Astrocyte (in vitro differentiated cells and primary cell): ENCODE measurements at regions not wholly inside any gene's neighbourhood (a gene's known extent, or its start where the extent isn't known, plus 50 kb on each side); places are given as distances from the start of the nearest gene placed in this dataset.

Source experiments
- DNase-seq: peaks from one replicate; pipeline ENCODE4 v3.0.0-alpha.2; 2010; ENCODE audit warnings: low read depth
- FAIRE-seq: peaks from 2 replicates; lab custom pipeline; 2011; peaks lifted over from hg19 to GRCh38; lab: Jason Lieb, UNC
- H2AFZ ChIP-seq: 2 replicates; pipeline ENCODE4 v1.6.0; 2012; ENCODE audit warnings: low read depth, low read length, inconsistent platforms
- H3K27ac ChIP-seq: 2 replicates; pipeline ENCODE4 v1.5.1; 2011; ENCODE audit warnings: low read depth, low read length, inconsistent platforms
- H3K27me3 ChIP-seq: 2 replicates; pipeline ENCODE4 v1.6.0; 2011; ENCODE audit warnings: low read length, inconsistent platforms; ENCODE audit not compliant: insufficient read depth
- H3K36me3 ChIP-seq: 2 replicates; pipeline ENCODE4 v1.5.1; 2011; ENCODE audit warnings: low read length, inconsistent platforms; ENCODE audit not compliant: insufficient read depth
- H3K4me1 ChIP-seq: 2 replicates; pipeline ENCODE4 v1.5.1; 2011; ENCODE audit warnings: low read length, inconsistent platforms; ENCODE audit not compliant: insufficient read depth
- H3K4me2 ChIP-seq: 2 replicates; pipeline ENCODE4 v1.6.0; 2012; ENCODE audit warnings: low read length, inconsistent platforms
- H3K4me3 ChIP-seq: 2 replicates; pipeline ENCODE4 v1.5.1; 2011; ENCODE audit warnings: low read depth, mild to moderate bottlenecking, low read length, inconsistent platforms; ENCODE audit not compliant: insufficient read depth
- H3K79me2 ChIP-seq: 2 replicates; pipeline ENCODE4 v1.6.0; 2012; ENCODE audit warnings: mild to moderate bottlenecking, low read length, inconsistent platforms; ENCODE audit not compliant: insufficient read depth
- H3K9ac ChIP-seq: 2 replicates; pipeline ENCODE4 v1.6.0; 2012; ENCODE audit warnings: mild to moderate bottlenecking, low read length, inconsistent platforms
- H3K9me3 ChIP-seq: 2 replicates; pipeline ENCODE4 v1.5.1; 2012; ENCODE audit warnings: low read depth, mild to moderate bottlenecking, low read length, inconsistent platforms; ENCODE audit not compliant: insufficient read depth
- H4K20me1 ChIP-seq: 2 replicates; pipeline ENCODE4 v1.6.0; 2012; ENCODE audit warnings: low read length, inconsistent platforms; ENCODE audit not compliant: insufficient read depth
- H3K27ac Mint-ChIP-seq: one replicate; pipeline ENCODE4 v1.8.0; 2021; ENCODE audit warnings: mild to moderate bottlenecking, mixed read lengths; ENCODE audit not compliant: unreplicated experiment
- H3K27me3 Mint-ChIP-seq: one replicate; pipeline ENCODE4 v1.8.0; 2021; ENCODE audit warnings: low read depth, mixed read lengths; ENCODE audit not compliant: unreplicated experiment
- H3K36me3 Mint-ChIP-seq: one replicate; pipeline ENCODE4 v1.8.0; 2021; ENCODE audit warnings: low read depth, mixed read lengths; ENCODE audit not compliant: unreplicated experiment
- H3K4me1 Mint-ChIP-seq: one replicate; pipeline ENCODE4 v1.8.0; 2021; ENCODE audit warnings: low read depth, mixed read lengths; ENCODE audit not compliant: unreplicated experiment
- H3K4me3 Mint-ChIP-seq: one replicate; pipeline ENCODE4 v1.8.0; 2021; ENCODE audit warnings: mild to moderate bottlenecking, moderate library complexity, mixed read lengths; ENCODE audit not compliant: unreplicated experiment
- H3K9me3 Mint-ChIP-seq: one replicate; pipeline ENCODE4 v1.8.0; 2021; ENCODE audit warnings: mild to moderate bottlenecking, mixed read lengths; ENCODE audit not compliant: unreplicated experiment
- EZH2 ChIP-seq: IDR thresholded peaks from 2 replicates; pipeline ENCODE4 v1.6.1; 2012; ENCODE audit warnings: mild to moderate bottlenecking, low read length, inconsistent platforms; ENCODE audit not compliant: insufficient read depth
- TF ChIP-seq, protein P1 (sequence below): IDR thresholded peaks from 2 replicates; pipeline ENCODE4 v1.5.1; 2011; ENCODE audit warnings: low read depth, mild to moderate bottlenecking, inconsistent platforms, low read length, moderate library complexity; ENCODE audit not compliant: insufficient read depth

DNA sequence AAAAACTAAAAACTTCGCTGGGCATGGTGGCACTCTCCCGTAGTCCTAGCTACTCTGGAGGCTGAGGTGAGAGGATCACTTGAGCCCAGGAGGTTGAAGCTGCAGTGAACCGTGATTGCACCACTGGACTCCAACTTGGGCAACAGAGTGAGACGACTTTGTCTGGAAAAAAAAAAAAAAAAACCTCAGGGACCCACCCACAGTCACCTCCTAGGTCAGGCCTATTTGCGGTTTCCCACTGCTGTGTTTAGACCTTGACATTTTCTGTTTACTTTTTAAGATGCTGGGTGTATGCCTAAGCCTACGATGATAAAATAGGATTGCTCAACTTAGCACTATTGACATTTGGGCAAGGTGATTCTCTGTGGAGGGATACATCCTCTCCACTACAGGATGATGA, 197.4 kb upstream of the TBL1X start:
- H3K27ac Mint-ChIP-seq, result no peak overlapping the region
- no peaks in the 10 kb centered on the region for H3K4me1 Mint-ChIP-seq
- no peak for FAIRE-seq
- no peaks in the 10 kb centered on the region for H3K36me3 ChIP-seq
- H3K27ac ChIP-seq, result no peak overlapping the region
- no peaks in the 10 kb centered on the region for H3K9me3 Mint-ChIP-seq
- H2AFZ ChIP-seq, result no peak overlapping the region
- H3K36me3 Mint-ChIP-seq, result no peaks in the 10 kb centered on the region
- TF ChIP-seq, protein P1, sequence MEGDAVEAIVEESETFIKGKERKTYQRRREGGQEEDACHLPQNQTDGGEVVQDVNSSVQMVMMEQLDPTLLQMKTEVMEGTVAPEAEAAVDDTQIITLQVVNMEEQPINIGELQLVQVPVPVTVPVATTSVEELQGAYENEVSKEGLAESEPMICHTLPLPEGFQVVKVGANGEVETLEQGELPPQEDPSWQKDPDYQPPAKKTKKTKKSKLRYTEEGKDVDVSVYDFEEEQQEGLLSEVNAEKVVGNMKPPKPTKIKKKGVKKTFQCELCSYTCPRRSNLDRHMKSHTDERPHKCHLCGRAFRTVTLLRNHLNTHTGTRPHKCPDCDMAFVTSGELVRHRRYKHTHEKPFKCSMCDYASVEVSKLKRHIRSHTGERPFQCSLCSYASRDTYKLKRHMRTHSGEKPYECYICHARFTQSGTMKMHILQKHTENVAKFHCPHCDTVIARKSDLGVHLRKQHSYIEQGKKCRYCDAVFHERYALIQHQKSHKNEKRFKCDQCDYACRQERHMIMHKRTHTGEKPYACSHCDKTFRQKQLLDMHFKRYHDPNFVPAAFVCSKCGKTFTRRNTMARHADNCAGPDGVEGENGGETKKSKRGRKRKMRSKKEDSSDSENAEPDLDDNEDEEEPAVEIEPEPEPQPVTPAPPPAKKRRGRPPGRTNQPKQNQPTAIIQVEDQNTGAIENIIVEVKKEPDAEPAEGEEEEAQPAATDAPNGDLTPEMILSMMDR, result no peak
- TF ChIP-seq EZH2, result no peak
- H3K79me2 ChIP-seq, result no peaks in the 10 kb centered on the region
- no peak for DNase-seq
- H3K27me3 ChIP-seq, result peaks cover 2% of the 10 kb centered on the region
- H3K4me3 ChIP-seq, result no peak overlapping the region
- no peak overlapping the region for H3K4me3 Mint-ChIP-seq
- no peak overlapping the region for H3K9ac ChIP-seq
- no peaks in the 10 kb centered on the region for H3K9me3 ChIP-seq
- no peak overlapping the region for H3K4me2 ChIP-seq
- H3K27me3 Mint-ChIP-seq, result peaks cover 10% of the 10 kb centered on the region
- H4K20me1 ChIP-seq, result no peaks in the 10 kb centered on the region
- H3K4me1 ChIP-seq, result no peaks in the 10 kb centered on the region

DNA sequence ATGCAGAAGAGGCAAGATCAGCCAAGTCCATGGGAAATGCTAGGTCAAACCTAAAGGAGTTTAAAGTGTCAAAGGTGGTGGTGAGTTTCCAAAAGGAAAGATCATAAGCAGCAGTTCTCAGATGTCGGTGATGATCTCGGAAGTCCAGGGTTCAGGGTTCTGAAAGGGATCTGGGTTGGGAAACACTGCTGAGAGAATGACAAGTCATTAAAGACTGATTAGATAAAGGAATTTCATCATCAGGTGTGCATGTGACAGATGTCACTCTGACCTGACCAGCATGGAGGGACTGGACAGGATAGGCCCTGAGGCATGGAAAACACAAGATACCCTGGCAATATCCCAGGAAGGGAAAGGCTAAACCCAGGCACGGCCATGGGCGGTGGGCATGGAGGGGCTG, 195.7 kb upstream of the TBL1X start:
- H3K27me3 ChIP-seq, result peaks cover 2% of the 10 kb centered on the region
- no peak overlapping the region for H3K4me2 ChIP-seq
- no peak overlapping the region for H3K9ac ChIP-seq
- H2AFZ ChIP-seq, result no peak overlapping the region
- no peaks in the 10 kb centered on the region for H3K36me3 Mint-ChIP-seq
- no peak overlapping the region for H3K4me3 Mint-ChIP-seq
- TF ChIP-seq EZH2, result no peak
- TF ChIP-seq, protein P1, result no peak
- no peaks in the 10 kb centered on the region for H3K36me3 ChIP-seq
- H3K9me3 Mint-ChIP-seq, result no peaks in the 10 kb centered on the region
- FAIRE-seq (no peak), DNase-seq (no peak)
- peaks cover 4% of the 10 kb centered on the region for H3K27me3 Mint-ChIP-seq
- H3K27ac ChIP-seq, result no peak overlapping the region
- no peaks in the 10 kb centered on the region for H3K4me1 Mint-ChIP-seq
- H3K4me1 ChIP-seq, result no peaks in the 10 kb centered on the region
- no peaks in the 10 kb centered on the region for H3K79me2 ChIP-seq
- H3K27ac Mint-ChIP-seq, result no peak overlapping the region
- no peak overlapping the region for H3K4me3 ChIP-seq
- no peaks in the 10 kb centered on the region for H4K20me1 ChIP-seq
- H3K9me3 ChIP-seq, result no peaks in the 10 kb centered on the region

DNA sequence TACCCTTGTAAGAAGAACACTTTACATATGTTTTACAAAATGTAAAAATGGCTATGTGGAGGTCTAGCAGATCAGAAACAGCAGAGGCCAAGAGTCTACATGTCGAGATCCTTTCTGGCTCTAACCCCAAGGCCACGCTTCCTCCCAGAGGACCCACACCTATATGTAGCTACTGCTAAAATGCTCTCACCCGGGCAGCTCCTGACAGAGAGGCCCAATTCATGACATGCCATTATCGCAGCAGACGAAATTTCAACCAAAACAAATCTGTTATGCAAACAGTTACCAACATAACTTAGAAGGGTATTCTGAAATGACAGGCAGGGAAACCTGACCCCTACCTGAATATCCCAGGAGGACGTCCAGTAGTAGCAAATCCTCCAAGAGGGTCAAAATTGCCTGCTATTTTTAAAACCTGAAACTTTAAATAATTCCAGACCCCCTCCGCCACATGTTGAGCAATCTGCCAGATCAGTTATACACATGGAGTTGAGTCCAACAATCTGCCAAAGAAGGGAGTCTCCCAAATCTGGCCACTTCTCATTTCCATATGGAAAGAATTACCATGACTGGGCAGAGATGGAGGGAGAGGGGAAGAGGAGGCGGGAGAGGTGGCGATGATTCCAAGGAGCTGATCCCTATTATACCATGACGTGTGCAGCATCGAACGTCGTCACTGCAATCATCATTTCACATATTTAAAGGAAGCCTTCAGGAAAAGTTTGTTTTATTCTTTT, 192.9 kb upstream of the TBL1X start:
- no peak overlapping the region for H3K27ac Mint-ChIP-seq
- Histone ChIP-seq H3K4me1 (no peaks in the 10 kb centered on the region), H3K9me3 (no peaks in the 10 kb centered on the region), H3K36me3 (no peaks in the 10 kb centered on the region), H3K79me2 (no peaks in the 10 kb centered on the region), H3K4me3 (no peak overlapping the region), H2AFZ (no peak overlapping the region), H3K9ac (no peak overlapping the region), H3K27me3 (peaks cover 2% of the 10 kb centered on the region), H3K27ac (no peak overlapping the region), H4K20me1 (no peaks in the 10 kb centered on the region), H3K4me2 (no peak overlapping the region)
- no peak for FAIRE-seq
- no peaks in the 10 kb centered on the region for H3K4me1 Mint-ChIP-seq
- DNase-seq, result no peak
- no peaks in the 10 kb centered on the region for H3K9me3 Mint-ChIP-seq
- no peak overlapping the region for H3K4me3 Mint-ChIP-seq
- H3K27me3 Mint-ChIP-seq, result peaks cover 4% of the 10 kb centered on the region
- TF ChIP-seq, protein P1, result no peak
- TF ChIP-seq EZH2, result no peak
- H3K36me3 Mint-ChIP-seq, result no peaks in the 10 kb centered on the region
